ENCODE measurements at regions not wholly inside any gene's neighbourhood (a gene's known extent, or its start where the extent isn't known, plus 50 kb on each side); places are given as distances from the start of the nearest gene placed in this dataset.

- no peak for TF ChIP-seq ZNF384 (IDR thresholded peaks at IDR 0.05)
- TF ChIP-seq L3MBTL2 (conservative IDR thresholded peaks at IDR 0.05), result no peak
- TF ChIP-seq TARDBP (IDR thresholded peaks at IDR 0.05), result no peak
- TF ChIP-seq SP1 (IDR thresholded peaks at IDR 0.05), result no peak
- TF ChIP-seq ELF4 (IDR thresholded peaks at IDR 0.05), result no peak
- no peak for TF ChIP-seq LEF1 (IDR thresholded peaks at IDR 0.05; ENCODE audit: borderline replicate concordance)
- no peak for TF ChIP-seq PKNOX1 (IDR thresholded peaks at IDR 0.05)
- no peak for TF ChIP-seq FOXM1 (IDR thresholded peaks at IDR 0.05; ENCODE audit: borderline replicate concordance)
- no peak for TF ChIP-seq FOXK2 (IDR thresholded peaks at IDR 0.05)
- TF ChIP-seq CTBP1 (IDR thresholded peaks at IDR 0.05; ENCODE audit: borderline replicate concordance), result no peak
- ChIA-PET POLR2A (no interaction called here), CTCF (no interaction called here)
Measured at GRCh38 chr2:59693231-59693959, 860.1 kb downstream of the BCL11A start.

GRCh38 chr2:59691518-59692190 is 861.8 kb downstream of the BCL11A start:
- TF ChIP-seq NFRKB (IDR thresholded peaks at IDR 0.05), result no peak
- no peak for TF ChIP-seq L3MBTL2 (conservative IDR thresholded peaks at IDR 0.05)
- no peak for TF ChIP-seq LEF1 (IDR thresholded peaks at IDR 0.05; ENCODE audit: borderline replicate concordance)
- no peak for TF ChIP-seq ARNT (IDR thresholded peaks at IDR 0.05)
- TF ChIP-seq BHLHE40 (IDR thresholded peaks at IDR 0.05; ENCODE audit: borderline replicate concordance), result no peak
- no peak for TF ChIP-seq FOXM1 (IDR thresholded peaks at IDR 0.05; ENCODE audit: borderline replicate concordance)
- no peak for TF ChIP-seq ZNF384 (IDR thresholded peaks at IDR 0.05)
- no peak for TF ChIP-seq FOXA1 (IDR thresholded peaks at IDR 0.05)
- TF ChIP-seq TARDBP (IDR thresholded peaks at IDR 0.05), result no peak
- TF ChIP-seq HDGF (IDR thresholded peaks at IDR 0.05; ENCODE audit: borderline replicate concordance), result no peak
- TF ChIP-seq PKNOX1 (IDR thresholded peaks at IDR 0.05), result no peak
- TF ChIP-seq SUZ12 (IDR thresholded peaks at IDR 0.05), result no peak
- TF ChIP-seq ELF4 (IDR thresholded peaks at IDR 0.05), result no peak
- TF ChIP-seq SP1 (IDR thresholded peaks at IDR 0.05), result no peak
- no peak for TF ChIP-seq CTBP1 (IDR thresholded peaks at IDR 0.05; ENCODE audit: borderline replicate concordance)
- TF ChIP-seq FOXK2 (IDR thresholded peaks at IDR 0.05), result no peak
- no peak for DNase-seq (ENCODE audit: extremely low spot score)
- POLR2A ChIA-PET, result no interaction called here
- CTCF ChIA-PET, result no interaction called here

More at GRCh38 chr2:59693231-59693959, 860.1 kb downstream of the BCL11A start:
- DNase-seq (ENCODE audit: extremely low spot score), result no peak

- no peak for DNase-seq (ENCODE audit: extremely low spot score)
- ChIA-PET POLR2A (no interaction called here), CTCF (no interaction called here)
- TF ChIP-seq ARNT (IDR thresholded peaks at IDR 0.05) (no peak), ZNF384 (IDR thresholded peaks at IDR 0.05) (no peak), TARDBP (IDR thresholded peaks at IDR 0.05) (no peak), HDGF (IDR thresholded peaks at IDR 0.05; ENCODE audit: borderline replicate concordance) (no peak), L3MBTL2 (conservative IDR thresholded peaks at IDR 0.05) (no peak)
Measured at GRCh38 chr2:59690849-59691248, 862.6 kb downstream of the BCL11A start.

- TF ChIP-seq FOXM1 (IDR thresholded peaks at IDR 0.05; ENCODE audit: borderline replicate concordance) (no peak), HDGF (IDR thresholded peaks at IDR 0.05; ENCODE audit: borderline replicate concordance) (no peak), ELF4 (IDR thresholded peaks at IDR 0.05) (no peak), ZNF384 (IDR thresholded peaks at IDR 0.05) (no peak), NFRKB (IDR thresholded peaks at IDR 0.05) (no peak), SP1 (IDR thresholded peaks at IDR 0.05) (no peak), TARDBP (IDR thresholded peaks at IDR 0.05) (no peak), BHLHE40 (IDR thresholded peaks at IDR 0.05; ENCODE audit: borderline replicate concordance) (no peak), FOXA1 (IDR thresholded peaks at IDR 0.05) (no peak), SUZ12 (IDR thresholded peaks at IDR 0.05) (no peak), L3MBTL2 (conservative IDR thresholded peaks at IDR 0.05) (no peak), FOXK2 (IDR thresholded peaks at IDR 0.05) (no peak), ARNT (IDR thresholded peaks at IDR 0.05) (no peak), CTBP1 (IDR thresholded peaks at IDR 0.05; ENCODE audit: borderline replicate concordance) (no peak), PKNOX1 (IDR thresholded peaks at IDR 0.05) (no peak)
- ChIA-PET CTCF (no interaction called here), POLR2A (no interaction called here)
- DNase-seq (ENCODE audit: extremely low spot score), result no peak
Measured at GRCh38 chr2:59684771-59685166, 868.7 kb downstream of the BCL11A start.

- no peak for TF ChIP-seq NFRKB (IDR thresholded peaks at IDR 0.05)
- TF ChIP-seq SUZ12 (IDR thresholded peaks at IDR 0.05), result no peak
- TF ChIP-seq L3MBTL2 (conservative IDR thresholded peaks at IDR 0.05), result no peak
- TF ChIP-seq FOXM1 (IDR thresholded peaks at IDR 0.05; ENCODE audit: borderline replicate concordance), result no peak
- TF ChIP-seq BHLHE40 (IDR thresholded peaks at IDR 0.05; ENCODE audit: borderline replicate concordance), result no peak
- TF ChIP-seq ELF4 (IDR thresholded peaks at IDR 0.05), result no peak
- TF ChIP-seq PKNOX1 (IDR thresholded peaks at IDR 0.05), result no peak
- no peak for TF ChIP-seq ARNT (IDR thresholded peaks at IDR 0.05)
- TF ChIP-seq SP1 (IDR thresholded peaks at IDR 0.05), result no peak
- TF ChIP-seq FOXK2 (IDR thresholded peaks at IDR 0.05), result no peak
- no peak for TF ChIP-seq LEF1 (IDR thresholded peaks at IDR 0.05; ENCODE audit: borderline replicate concordance)
- TF ChIP-seq TARDBP (IDR thresholded peaks at IDR 0.05), result no peak
- TF ChIP-seq HDGF (IDR thresholded peaks at IDR 0.05; ENCODE audit: borderline replicate concordance), result no peak
- no peak for TF ChIP-seq CTBP1 (IDR thresholded peaks at IDR 0.05; ENCODE audit: borderline replicate concordance)
- TF ChIP-seq ZNF384 (IDR thresholded peaks at IDR 0.05), result no peak
- POLR2A ChIA-PET, result no interaction called here
- no peak for DNase-seq (ENCODE audit: extremely low spot score)
Measured at GRCh38 chr2:59684116-59684770, 869.2 kb downstream of the BCL11A start.

More at GRCh38 chr2:59684116-59684770, 869.2 kb downstream of the BCL11A start:
- CTCF ChIA-PET, result no interaction called here

Measured in HEK293T (cell line).